Peyer's patch (tissue), 4 donors: ENCODE measurements at regions not wholly inside any gene's neighbourhood (a gene's known extent, or its start where the extent isn't known, plus 50 kb on each side); places are given as distances from the start of the nearest gene placed in this dataset.

ENCODE experiments used
- POLR2A ChIP-seq, 2 donors: fragments of 450-650 bp; IDR thresholded peaks; one replicate each; pipeline ENCODE4 v1.5.1; 2017; ENCODE audit warnings: antibody characterized with exemption in 2 of 2, mild to moderate bottlenecking in 2 of 2, moderate library complexity in 2 of 2
- TF ChIP-seq, protein P1 (sequence below), 6 experiments: fragments of 450-650 bp in 4 of 6; fragments of 200-600 bp in 2 of 6; sonication (generic) in 1 of 6; IDR thresholded peaks; one replicate each; pipeline ENCODE4 v1.5.1; 2017 to 2019; ENCODE audit warnings: antibody characterized with exemption in 6 of 6, mild to moderate bottlenecking in 3 of 6, moderate library complexity in 1 of 6

DNA sequence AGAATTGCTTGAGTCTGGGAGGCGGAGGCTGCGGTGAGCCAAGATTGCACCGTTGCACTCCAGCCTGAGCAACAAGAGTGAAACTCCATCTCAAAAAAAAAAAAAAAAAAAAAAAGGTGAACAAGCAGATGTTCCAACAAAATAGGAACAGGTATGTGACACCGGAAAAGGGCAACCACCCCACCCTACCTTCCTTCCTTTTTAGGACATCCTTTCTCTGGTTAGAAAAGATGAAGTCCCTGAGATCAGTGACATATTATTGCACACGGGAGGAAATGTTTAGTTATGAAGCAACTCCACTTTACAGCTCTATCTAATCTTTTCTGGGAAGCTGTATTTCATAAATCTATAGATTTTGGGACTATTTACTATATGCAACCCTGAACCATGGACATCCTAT, 114.2 kb upstream of the MON1B start:
- TF ChIP-seq, protein P1, sequence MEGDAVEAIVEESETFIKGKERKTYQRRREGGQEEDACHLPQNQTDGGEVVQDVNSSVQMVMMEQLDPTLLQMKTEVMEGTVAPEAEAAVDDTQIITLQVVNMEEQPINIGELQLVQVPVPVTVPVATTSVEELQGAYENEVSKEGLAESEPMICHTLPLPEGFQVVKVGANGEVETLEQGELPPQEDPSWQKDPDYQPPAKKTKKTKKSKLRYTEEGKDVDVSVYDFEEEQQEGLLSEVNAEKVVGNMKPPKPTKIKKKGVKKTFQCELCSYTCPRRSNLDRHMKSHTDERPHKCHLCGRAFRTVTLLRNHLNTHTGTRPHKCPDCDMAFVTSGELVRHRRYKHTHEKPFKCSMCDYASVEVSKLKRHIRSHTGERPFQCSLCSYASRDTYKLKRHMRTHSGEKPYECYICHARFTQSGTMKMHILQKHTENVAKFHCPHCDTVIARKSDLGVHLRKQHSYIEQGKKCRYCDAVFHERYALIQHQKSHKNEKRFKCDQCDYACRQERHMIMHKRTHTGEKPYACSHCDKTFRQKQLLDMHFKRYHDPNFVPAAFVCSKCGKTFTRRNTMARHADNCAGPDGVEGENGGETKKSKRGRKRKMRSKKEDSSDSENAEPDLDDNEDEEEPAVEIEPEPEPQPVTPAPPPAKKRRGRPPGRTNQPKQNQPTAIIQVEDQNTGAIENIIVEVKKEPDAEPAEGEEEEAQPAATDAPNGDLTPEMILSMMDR (IDR thresholded peaks at IDR 0.05): no peak
- TF ChIP-seq POLR2A (IDR thresholded peaks at IDR 0.05): no peak
